ENCODE measurements at regions not wholly inside any gene's neighbourhood (a gene's known extent, or its start where the extent isn't known, plus 50 kb on each side); places are given as distances from the start of the nearest gene placed in this dataset.

DNA sequence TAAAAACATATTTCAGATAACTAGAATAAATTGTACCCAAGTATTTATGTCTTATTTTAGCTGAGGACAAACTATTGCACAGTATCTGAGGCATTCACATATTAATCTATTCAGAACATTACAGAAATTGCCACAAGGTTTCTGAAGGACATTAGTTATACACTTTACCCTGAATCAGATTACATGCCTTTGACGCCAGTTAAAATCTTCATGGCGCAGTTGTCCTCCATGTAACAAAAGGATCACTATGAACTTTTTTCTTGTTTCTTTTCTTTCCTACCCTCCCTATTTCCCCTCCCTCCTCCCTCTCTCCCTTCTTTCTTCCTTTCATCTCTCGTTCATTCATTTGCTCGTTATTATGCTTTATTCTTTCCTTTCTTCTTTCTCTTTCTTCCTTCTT is 176.6 kb upstream of the KITLG start:
- TF ChIP-seq, protein P1, sequence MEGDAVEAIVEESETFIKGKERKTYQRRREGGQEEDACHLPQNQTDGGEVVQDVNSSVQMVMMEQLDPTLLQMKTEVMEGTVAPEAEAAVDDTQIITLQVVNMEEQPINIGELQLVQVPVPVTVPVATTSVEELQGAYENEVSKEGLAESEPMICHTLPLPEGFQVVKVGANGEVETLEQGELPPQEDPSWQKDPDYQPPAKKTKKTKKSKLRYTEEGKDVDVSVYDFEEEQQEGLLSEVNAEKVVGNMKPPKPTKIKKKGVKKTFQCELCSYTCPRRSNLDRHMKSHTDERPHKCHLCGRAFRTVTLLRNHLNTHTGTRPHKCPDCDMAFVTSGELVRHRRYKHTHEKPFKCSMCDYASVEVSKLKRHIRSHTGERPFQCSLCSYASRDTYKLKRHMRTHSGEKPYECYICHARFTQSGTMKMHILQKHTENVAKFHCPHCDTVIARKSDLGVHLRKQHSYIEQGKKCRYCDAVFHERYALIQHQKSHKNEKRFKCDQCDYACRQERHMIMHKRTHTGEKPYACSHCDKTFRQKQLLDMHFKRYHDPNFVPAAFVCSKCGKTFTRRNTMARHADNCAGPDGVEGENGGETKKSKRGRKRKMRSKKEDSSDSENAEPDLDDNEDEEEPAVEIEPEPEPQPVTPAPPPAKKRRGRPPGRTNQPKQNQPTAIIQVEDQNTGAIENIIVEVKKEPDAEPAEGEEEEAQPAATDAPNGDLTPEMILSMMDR (IDR thresholded peaks at IDR 0.05; ENCODE audit: low read depth, low read length, poor library complexity, severe bottlenecking) = no peak
- no peak for TF ChIP-seq EZH2phosphoT487 (IDR thresholded peaks at IDR 0.05; ENCODE audit: borderline replicate concordance, low read length)

All from DOHH2 (cell line).